Upper lobe of right lung (tissue), 1 donor: ENCODE measurements at regions not wholly inside any gene's neighbourhood (a gene's known extent, or its start where the extent isn't known, plus 50 kb on each side); places are given as distances from the start of the nearest gene placed in this dataset.

Experiments
- ATAC-seq: fragments of 200-7000 bp; cut with Tn5 transposase; one replicate; pipeline ENCODE4 v1.9.1; 2020; ENCODE audit warnings: mild to moderate bottlenecking, moderate library complexity
- DNase-seq: peaks from one replicate; pipeline ENCODE4 v3.0.0-alpha.2; 2020
- H3K27ac ChIP-seq: fragments of 200-600 bp; one replicate; pipeline ENCODE4 v1.8.0; 2022
- H3K27me3 ChIP-seq: fragments of 200-600 bp; one replicate; pipeline ENCODE4 v1.8.0; 2022; ENCODE audit warnings: mild to moderate bottlenecking
- H3K36me3 ChIP-seq: fragments of 200-600 bp; one replicate; pipeline ENCODE4 v1.8.0; 2022
- H3K4me1 ChIP-seq: fragments of 200-600 bp; one replicate; pipeline ENCODE4 v1.8.0; 2022
- H3K4me3 ChIP-seq: fragments of 200-600 bp; one replicate; pipeline ENCODE4 v1.8.0; 2022; ENCODE audit warnings: mild to moderate bottlenecking
- H3K9me3 ChIP-seq: fragments of 200-600 bp; one replicate; pipeline ENCODE4 v1.8.0; 2022
- CTCF ChIP-seq: fragments of 200-600 bp; IDR thresholded peaks from one replicate; pipeline ENCODE4 v1.8.0; 2022; ENCODE audit warnings: antibody characterized with exemption
- intact Hi-C: fragments of 100-400 bp; cut with DNase I; formaldehyde crosslinking; loops from one replicate; pipeline ENCODE4 v1.11.0; 2022
- donor health status: DM: no; HTN: yes; CAD: no; lungs with severe emphysema.

GRCh38 chr7:45240273-45240771, 82.7 kb downstream of the RAMP3 start:
- no peaks in the 10 kb centered on the region for H3K9me3 ChIP-seq
- H3K4me3 ChIP-seq: no peak overlapping the region
- no peak for TF ChIP-seq CTCF
- no peaks in the 10 kb centered on the region for H3K36me3 ChIP-seq
- H3K27ac ChIP-seq: peak overlapping the region; percentile 67
- DNase-seq (no peak), ATAC-seq (peak; percentile 22)
- intact Hi-C loops: no loop called here
- peaks cover 17% of the 10 kb centered on the region for H3K27me3 ChIP-seq
- H3K4me1 ChIP-seq: no peaks in the 10 kb centered on the region

- no peaks in the 10 kb centered on the region for H3K9me3 ChIP-seq
- no peaks in the 10 kb centered on the region for H3K4me1 ChIP-seq
- peak overlapping the region; percentile 67 for H3K27ac ChIP-seq
- ATAC-seq (no peak), DNase-seq (no peak)
- H3K27me3 ChIP-seq: peaks cover 17% of the 10 kb centered on the region
- no peak overlapping the region for H3K4me3 ChIP-seq
- no peaks in the 10 kb centered on the region for H3K36me3 ChIP-seq
- TF ChIP-seq CTCF: no peak
- intact Hi-C loops: no loop called here
These were observed 83.3 kb downstream of the RAMP3 start for GRCh38 chr7:45240926-45241325.

GRCh38 chr7:45241339-45242109, 83.9 kb downstream of the RAMP3 start:
- H3K4me1 ChIP-seq: no peaks in the 10 kb centered on the region
- H3K4me3 ChIP-seq: no peak overlapping the region
- no peaks in the 10 kb centered on the region for H3K9me3 ChIP-seq
- H3K36me3 ChIP-seq: no peaks in the 10 kb centered on the region
- no peak for TF ChIP-seq CTCF
- H3K27ac ChIP-seq: peak overlapping the region; percentile 67
- peaks cover 17% of the 10 kb centered on the region for H3K27me3 ChIP-seq
- peak; percentile 40 for ATAC-seq
- DNase-seq: no peak
- intact Hi-C loops: no loop called here

GRCh38 chr7:45242261-45242660, 84.7 kb downstream of the RAMP3 start:
- DNase-seq (no peak), ATAC-seq (no peak)
- H3K4me3 ChIP-seq: no peak overlapping the region
- H3K4me1 ChIP-seq: no peaks in the 10 kb centered on the region
- peak overlapping the region; percentile 67 for H3K27ac ChIP-seq
- no peaks in the 10 kb centered on the region for H3K9me3 ChIP-seq
- H3K36me3 ChIP-seq: no peaks in the 10 kb centered on the region
- no peak for TF ChIP-seq CTCF
- H3K27me3 ChIP-seq: peaks cover 17% of the 10 kb centered on the region
- intact Hi-C loops: no loop called here

- Histone ChIP-seq H3K4me1 (no peaks in the 10 kb centered on the region), H3K27me3 (peaks cover 17% of the 10 kb centered on the region), H3K9me3 (no peaks in the 10 kb centered on the region), H3K4me3 (no peak overlapping the region), H3K27ac (no peak overlapping the region), H3K36me3 (no peaks in the 10 kb centered on the region)
- intact Hi-C loops: no loop called here
- ATAC-seq: no peak
- no peak for TF ChIP-seq CTCF
- DNase-seq: no peak
These were observed 85.1 kb downstream of the RAMP3 start for GRCh38 chr7:45242698-45243097.
